ENCODE measurements at regions not wholly inside any gene's neighbourhood (a gene's known extent, or its start where the extent isn't known, plus 50 kb on each side); places are given as distances from the start of the nearest gene placed in this dataset.

GRCh38 chr2:146287281-146287680 lies 1557.5 kb upstream of the ACVR2A start:
- no peak for DNase-seq (ENCODE audit: extremely low read depth, low read depth)

GRCh38 chr2:146278881-146279280 lies 1565.9 kb upstream of the ACVR2A start:
- DNase-seq (ENCODE audit: extremely low read depth, low read depth) = no peak

- DNase-seq (ENCODE audit: extremely low read depth, low read depth) = no peak
Measured at GRCh38 chr2:146271131-146271831, 1573.5 kb upstream of the ACVR2A start.

DNA sequence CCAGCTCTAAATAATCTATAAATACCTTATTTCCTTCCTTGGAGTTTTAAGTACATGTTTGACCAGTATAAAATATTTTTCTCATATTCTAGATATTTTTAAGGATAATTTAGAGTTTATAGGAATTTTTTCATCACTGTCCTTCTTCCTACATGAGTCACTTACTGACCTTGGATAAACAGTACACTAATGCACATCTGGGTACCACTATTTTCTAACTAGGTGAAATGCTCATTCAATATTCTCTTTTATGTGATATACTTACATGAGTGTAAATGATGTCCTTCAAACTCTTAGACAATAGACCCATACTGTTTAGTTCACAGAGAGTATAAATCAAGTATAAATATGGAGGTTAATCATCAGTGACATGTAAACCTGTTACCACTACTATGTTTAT lies 1574.2 kb upstream of the ACVR2A start:
- DNase-seq (ENCODE audit: extremely low read depth, low read depth) = no peak

GRCh38 chr2:146267093-146267492 lies 1577.7 kb upstream of the ACVR2A start:
- DNase-seq (ENCODE audit: extremely low read depth, low read depth) = no peak

- no peak for DNase-seq (ENCODE audit: extremely low read depth, low read depth)
Measured at GRCh38 chr2:146265656-146266055, 1579.2 kb upstream of the ACVR2A start.

- DNase-seq (ENCODE audit: extremely low read depth, low read depth) = no peak
Measured at GRCh38 chr2:146262606-146263005, 1582.2 kb upstream of the ACVR2A start.

GRCh38 chr2:146260551-146260950 lies 1584.3 kb upstream of the ACVR2A start:
- DNase-seq (ENCODE audit: extremely low read depth, low read depth) = no peak

DNA sequence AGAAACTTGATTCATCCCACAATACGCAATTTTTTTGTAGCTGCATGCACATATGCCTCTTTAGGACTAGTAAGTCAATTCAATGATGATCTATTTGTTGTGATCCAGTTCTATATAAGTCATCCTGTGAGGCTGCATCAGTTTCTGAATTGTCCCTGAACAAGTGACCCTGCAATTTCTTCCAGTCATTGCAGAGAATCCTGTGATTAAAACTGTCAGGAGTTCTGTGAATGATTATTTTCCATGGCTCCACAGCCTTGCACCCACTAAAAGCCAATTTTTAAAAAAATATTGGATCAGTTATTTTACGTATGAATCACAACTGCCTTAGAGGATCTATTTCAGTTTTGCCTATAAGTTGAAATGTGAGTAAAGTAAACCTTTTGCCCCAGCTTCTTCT lies 1585.0 kb upstream of the ACVR2A start:
- no peak for DNase-seq (ENCODE audit: extremely low read depth, low read depth)

GRCh38 chr2:146258071-146258470 lies 1586.8 kb upstream of the ACVR2A start:
- no peak for DNase-seq (ENCODE audit: extremely low read depth, low read depth)

DNA sequence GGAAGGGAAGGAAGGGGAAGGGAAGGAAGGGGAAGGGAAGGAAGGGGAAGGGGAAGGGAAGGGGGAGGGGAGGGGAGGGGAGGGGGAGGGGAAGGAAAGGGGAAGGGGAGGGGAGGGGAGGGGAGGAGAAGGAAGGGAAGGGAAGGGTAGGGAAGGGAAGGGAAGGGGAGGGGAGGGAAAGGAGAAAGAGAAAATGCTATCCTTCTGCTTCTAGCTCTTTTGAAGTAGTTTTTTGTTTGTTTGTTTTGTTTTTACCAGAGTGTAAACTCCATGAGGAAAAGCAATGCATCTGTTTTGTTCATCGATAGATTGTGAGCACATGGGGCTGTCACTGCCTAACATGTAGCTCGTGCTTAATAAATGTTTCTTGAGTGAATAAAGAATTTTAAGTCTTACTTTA lies 1592.7 kb upstream of the ACVR2A start:
- no peak for DNase-seq (ENCODE audit: extremely low read depth, low read depth)

DNA sequence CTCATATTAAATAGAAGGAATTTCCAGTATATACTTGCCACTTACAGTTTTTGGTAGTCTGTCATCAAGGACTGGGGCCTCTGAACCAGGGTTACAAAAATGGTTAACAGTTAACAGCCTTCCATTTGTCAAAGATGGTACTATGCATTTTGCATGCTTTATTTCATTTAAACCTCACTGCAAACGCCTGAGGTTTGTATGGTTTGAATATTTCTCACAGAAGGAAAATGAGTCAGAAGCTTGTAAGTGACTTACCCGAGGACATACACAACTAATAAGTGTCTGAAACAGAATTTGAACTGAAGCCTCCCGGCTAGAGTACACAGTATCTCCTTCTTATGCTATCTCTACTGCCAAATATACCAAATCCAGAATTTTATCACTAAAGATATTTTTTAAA lies 1593.5 kb upstream of the ACVR2A start:
- DNase-seq (ENCODE audit: extremely low read depth, low read depth) = no peak

- DNase-seq (ENCODE audit: extremely low read depth, low read depth) = no peak
Measured at GRCh38 chr2:146246736-146247523, 1597.9 kb upstream of the ACVR2A start.

GRCh38 chr2:146246002-146246735 lies 1598.7 kb upstream of the ACVR2A start:
- no peak for DNase-seq (ENCODE audit: extremely low read depth, low read depth)

GRCh38 chr2:146244830-146245229 lies 1600.0 kb upstream of the ACVR2A start:
- no peak for DNase-seq (ENCODE audit: extremely low read depth, low read depth)

- no peak for DNase-seq (ENCODE audit: extremely low read depth, low read depth)
Measured at GRCh38 chr2:146244131-146244530, 1600.7 kb upstream of the ACVR2A start.

DNA sequence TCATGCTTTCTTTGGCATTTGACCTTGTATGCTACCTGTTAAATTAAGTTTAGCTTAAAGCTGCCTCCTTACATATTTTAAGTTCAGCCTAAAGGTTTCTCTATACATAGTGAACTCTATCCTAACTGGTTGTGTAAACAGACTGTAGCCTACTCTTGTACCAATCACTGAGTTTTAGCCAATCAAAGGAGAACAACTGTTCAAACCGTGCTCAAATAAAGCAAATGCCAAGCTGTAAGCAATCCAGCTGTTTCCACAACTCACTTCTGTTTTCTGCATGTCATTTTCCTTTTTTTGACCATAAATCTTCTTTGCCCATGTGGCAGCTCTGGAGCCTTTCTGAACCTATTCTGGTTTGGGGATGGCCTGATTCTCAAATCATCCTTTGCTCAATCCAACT lies 1603.8 kb upstream of the ACVR2A start:
- DNase-seq (ENCODE audit: extremely low read depth, low read depth) = no peak

DNA sequence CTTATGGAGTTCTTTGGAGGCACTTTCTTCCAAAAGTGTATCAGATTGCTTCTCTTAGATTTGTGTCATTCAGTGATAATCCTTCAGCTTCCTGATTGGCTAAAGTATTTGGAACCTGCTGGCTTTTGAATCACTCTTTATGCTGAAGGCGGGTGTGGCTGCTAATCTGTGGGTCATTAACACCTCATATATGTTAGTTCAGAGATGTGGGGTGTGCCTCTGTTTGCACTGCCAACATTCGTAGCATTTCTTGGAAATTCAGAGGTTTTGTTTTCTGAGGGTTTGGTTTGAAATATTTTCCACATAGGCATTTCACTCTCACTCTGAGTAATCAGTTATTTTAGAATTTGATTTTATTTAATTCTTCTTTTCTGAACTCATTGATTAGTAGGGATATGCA lies 1604.4 kb upstream of the ACVR2A start:
- DNase-seq (ENCODE audit: extremely low read depth, low read depth) = no peak

GRCh38 chr2:146239392-146240135 lies 1605.3 kb upstream of the ACVR2A start:
- DNase-seq (ENCODE audit: extremely low read depth, low read depth) = no peak

GRCh38 chr2:146238254-146238966 lies 1606.4 kb upstream of the ACVR2A start:
- DNase-seq (ENCODE audit: extremely low read depth, low read depth) = no peak

All from NCI-H460 (cell line).